ENCODE measurements at regions not wholly inside any gene's neighbourhood (a gene's known extent, or its start where the extent isn't known, plus 50 kb on each side); places are given as distances from the start of the nearest gene placed in this dataset.

DNA sequence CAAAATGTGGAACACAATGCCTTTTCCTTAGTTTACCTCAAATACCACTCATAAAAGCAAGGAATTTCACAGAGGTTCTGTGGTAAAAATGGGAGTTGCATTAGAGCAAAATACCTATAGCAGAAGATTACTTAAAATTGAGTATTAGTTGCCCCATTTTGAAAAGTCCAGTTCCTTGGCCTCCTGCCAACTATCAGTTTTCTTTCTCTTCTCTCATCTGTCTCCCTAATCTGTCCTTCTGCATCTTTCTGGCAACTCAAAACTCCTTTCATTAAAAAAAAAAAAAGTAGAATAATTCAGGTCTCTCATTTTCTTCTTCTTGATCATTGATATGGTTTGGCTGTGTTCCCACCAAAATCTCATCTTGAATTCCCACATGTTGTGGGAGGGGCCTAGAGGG, 127.3 kb downstream of the ATP23 start:
- TF ChIP-seq CTCF (IDR thresholded peaks at IDR 0.05) (no peak), POLR2A (IDR thresholded peaks at IDR 0.05) (no peak)
